Right kidney (tissue), 1 donor: ENCODE measurements at regions not wholly inside any gene's neighbourhood (a gene's known extent, or its start where the extent isn't known, plus 50 kb on each side); places are given as distances from the start of the nearest gene placed in this dataset.
"Not testable (repeated sequence)": the region's sequence is repeated elsewhere in the genome, so short reads cannot be mapped to it uniquely, and the experiment has no call there.

Source experiments
- DNase-seq: peaks from one replicate; pipeline ENCODE4 v3.0.0-alpha.2; 2016

DNA sequence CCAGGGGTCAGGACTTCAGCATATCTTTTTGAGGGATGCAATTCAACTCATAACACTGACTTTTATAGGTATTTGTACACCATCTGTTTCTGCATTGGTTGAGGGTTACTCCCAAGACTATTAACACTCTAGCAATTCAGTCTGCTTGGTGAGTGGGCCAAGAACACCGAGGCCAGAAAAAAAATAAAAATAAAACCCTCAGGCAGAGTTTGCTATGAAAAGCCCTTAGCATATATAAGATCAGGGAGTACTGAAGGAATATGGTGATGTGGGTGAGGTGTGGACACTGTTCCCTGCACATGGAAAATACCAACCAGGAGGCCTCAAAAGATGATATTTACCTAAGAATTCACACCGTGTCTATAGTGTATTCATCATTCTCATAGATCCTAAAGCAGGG is 383.2 kb upstream of the UBE2E3 start:
- DNase-seq = no peak

DNA sequence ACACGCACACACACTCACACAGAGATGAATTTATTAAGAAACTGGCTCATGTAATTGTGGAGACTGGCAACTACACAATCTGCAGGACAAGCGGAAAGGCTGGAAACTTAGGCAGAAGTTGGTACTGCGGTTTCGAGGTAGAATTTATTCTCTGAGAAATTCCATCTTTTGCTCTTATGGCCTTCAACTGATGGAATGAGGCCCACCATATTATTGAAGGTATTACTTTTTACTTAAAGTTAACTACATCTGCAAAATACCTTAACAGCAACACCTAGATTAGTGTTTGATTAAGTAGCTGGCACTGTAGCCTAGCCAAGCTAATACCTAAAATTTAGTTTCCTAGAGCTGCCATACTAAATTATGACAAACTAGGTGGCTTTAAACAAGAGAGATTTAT is 384.0 kb upstream of the UBE2E3 start:
- no peak for DNase-seq

DNA sequence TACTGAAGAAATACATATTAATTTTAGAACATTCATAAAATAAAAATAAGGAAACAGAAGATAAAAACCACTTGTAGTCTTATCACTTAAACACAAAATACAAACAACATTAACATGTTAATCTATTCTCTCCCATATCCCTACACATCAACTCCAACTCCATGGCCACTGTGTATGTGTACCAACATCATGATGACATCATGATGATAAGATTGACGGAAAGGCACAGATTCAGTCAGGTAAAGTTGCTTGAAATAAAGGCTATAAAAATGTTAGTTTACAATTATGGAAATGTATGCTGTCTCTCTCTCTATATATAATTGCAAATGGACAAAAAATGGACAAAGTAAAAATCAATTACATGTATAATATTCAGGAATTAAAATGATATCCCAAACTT is 388.5 kb upstream of the UBE2E3 start:
- no peak for DNase-seq

DNA sequence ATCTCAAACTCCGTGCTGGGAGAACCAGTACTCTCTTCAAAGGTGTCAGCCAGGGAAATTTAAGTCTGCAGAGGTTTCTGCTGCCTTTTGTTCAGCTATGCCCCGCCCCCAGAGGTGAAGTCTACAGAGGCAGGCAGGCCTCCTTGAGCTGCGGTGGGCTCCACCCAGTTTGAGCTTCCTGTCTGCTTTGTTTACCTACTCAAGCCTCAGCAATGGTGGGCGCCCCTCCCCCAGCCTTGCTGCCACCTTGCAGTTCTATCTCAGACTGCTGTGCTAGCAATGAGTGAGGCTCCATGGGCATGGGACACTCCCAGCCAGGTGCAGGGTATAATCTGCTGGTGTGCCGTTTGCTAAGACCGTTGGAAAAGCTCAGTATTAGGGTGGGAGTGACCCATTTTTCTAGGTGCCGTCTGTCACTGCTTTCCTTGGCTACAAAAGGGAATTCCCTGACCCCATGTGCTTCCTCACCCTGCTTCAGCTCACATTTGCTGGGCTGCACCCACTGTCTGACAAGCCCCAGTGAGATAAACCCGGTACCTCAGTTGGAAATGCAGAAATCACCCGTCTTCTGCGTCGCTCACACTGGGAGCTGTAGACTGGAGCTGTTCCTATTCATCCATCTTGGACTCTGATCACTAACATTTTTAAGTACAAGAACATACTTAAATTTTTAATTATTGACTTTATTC is 389.2 kb upstream of the UBE2E3 start:
- DNase-seq = not testable (repeated sequence)

DNA sequence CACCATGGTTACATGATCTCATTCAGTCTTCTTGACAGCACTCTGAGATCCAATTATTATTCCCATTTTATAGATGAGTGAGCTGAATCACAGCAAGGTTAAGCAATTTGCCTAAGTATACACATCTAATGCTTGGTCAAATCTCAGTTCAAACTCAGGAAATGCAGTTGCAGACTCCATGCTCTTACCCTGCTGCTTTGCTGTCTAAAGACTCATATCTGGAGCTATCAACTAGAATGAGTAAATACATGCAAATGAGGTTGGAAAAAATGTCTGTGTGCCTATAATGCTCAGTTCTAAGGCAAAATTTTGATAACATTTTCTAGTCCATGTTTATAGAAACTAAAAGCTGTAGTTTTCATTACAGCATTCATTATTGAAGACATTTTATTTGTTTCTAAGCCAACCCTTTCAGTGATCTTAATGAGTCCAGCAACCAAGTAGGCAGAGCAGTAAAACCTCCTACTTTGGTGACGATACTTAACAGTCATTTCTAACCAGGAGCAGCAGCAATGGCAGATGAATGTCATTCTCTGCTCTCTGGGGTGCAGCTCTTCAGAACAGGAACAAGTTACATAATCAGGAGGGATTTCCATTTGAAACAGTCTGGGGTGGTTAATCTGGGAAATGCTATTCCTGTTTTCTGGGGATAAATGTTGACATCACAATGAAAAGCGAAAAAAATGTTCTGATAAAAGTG is 396.8 kb upstream of the UBE2E3 start:
- no peak for DNase-seq

DNA sequence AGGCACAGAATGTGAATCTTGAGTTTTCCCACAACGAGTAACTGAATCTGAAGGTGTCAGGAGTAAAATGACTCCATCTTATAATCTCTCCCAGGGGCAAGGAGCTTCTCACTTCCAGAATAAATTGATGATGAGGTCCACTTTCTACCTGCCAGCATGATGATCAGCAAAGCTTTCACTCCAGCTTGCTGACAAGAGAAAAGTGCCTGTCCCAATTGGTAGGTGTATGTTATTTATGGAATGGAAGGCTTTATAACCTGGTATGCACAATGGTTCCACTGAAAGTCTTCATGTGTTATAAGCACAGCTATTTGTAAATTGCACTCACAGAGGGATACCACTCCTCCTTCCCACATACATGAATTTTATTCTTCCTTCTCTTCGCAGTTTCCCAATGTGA is 401.0 kb upstream of the UBE2E3 start:
- no peak for DNase-seq

DNA sequence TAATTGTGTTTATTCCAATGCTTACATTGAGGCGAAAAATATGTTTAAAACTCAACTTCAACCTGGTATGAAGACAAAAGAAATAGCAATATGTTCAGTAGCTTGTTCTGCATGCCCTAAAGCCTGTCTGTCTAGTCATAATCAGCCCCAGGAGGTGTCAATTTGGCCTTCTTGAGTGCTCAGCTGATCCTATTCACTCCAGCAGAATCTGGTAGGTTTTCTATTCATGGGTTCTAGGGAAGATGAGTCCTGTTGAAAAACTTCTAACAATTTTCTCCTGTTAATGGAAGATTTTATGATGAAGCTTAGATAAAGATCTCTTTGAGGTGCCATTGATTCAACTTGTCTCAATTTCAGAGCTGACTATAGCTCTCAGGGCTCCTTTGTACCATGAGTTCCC is 402.0 kb upstream of the UBE2E3 start:
- no peak for DNase-seq

DNA sequence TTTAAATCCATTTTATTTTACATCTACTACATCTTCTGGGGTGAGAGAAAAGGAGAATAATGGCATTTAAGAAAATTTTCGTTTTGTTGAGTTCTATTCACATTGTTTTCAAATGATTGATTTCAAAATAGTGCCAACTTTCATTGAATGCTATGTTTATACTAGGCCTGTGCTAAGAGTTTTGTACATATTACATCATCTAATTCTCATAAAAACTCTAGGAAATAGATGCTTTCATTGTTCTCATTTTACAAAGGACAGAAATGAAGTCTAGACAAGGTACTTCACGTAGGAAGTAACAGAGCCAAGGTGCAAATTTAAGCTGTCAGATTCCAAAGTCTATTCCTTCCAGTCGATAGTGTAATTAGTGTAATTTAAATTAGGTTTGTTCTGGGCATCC is 402.8 kb upstream of the UBE2E3 start:
- no peak for DNase-seq

DNA sequence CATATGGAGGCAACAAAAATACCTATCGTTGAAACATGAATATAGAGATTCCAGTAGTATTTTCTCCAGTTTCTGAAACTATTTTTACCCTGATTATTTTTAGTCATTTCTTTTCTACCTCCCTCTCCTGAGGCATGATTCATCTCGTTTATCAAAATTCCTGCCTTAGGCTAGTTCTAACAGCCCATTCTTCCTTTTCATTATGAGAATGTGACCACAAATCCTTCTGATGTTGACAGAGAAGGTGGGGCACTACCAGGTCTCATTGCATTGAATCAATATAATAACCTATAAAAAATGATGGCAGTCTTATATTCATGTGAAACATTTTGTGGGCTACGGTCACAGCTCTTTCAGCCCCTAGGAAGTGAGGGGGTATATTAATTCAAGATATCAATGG is 406.5 kb upstream of the UBE2E3 start:
- no peak for DNase-seq

DNA sequence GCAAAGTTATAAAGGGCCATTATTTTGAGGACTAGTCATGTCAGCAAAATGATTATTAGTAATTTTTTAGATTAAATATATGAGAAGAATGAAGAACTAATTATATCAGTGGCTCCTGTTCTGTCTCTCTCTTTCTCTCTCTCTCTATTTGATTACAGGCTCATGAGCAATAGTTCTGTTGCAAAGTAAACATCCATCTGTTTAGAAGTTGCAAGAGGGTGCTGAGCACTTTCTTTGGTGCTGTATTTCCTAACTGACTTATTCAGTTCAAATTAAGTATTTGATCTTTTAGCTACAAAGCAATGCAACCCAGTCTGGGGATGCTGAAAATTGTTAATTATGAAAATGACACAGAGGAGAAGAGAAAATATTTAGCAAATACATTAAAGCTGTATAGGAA is 408.1 kb upstream of the UBE2E3 start:
- DNase-seq = no peak

DNA sequence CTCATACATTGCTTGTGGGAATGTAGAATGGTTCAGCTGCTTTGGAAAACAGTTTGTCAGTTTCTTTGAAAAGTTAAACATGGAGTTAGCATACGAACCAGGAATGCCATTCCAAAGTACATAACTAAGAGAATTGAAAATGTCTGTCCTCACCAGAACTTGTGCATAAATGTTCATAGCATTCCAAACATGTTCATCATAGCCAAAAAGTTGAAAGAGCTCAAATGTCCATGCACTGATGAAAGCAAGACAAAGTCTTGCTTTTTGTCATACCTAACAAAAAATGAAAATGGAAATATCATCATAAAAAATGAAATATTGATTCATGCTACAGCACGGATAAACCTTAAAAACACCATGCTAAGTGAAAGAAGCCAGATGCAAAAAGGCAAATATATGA is 408.8 kb upstream of the UBE2E3 start:
- no peak for DNase-seq

DNA sequence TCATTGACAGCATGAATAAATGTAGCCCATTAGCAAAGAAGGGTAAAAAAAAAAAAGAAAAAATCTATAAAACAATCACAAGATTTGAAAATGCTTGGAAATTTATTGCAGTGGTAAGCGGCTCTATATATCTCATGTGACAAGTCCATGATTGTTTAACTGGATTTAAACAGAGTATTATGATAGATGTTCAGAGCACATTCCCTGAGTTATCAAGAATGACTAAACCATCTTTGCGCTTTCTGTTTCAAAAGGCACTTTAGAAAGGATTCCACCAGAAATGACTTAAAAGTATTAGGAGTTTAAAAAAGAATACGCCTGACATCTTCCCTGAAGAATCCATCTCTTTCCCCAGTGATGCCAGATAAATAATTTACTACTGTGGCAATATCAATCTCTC is 409.5 kb upstream of the UBE2E3 start:
- no peak for DNase-seq

DNA sequence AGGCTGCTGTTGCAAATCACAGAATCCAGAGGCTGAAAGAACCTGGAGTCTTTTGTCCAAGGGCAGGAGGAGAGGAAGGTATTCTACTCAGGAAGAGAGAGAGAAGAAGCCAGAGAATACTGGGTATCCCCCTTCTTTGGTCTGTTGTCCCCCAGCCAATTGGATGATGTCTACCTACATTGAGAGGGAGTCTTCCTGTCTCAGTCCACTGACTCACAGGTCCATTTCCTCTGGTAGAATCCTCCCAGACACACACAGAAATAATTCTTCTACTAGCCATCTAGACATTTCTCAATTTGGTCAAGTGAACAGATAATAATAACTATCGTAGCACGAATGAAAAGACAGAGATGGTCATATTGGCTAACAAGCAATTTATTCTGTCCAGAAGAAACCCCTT is 416.4 kb upstream of the UBE2E3 start:
- no peak for DNase-seq

DNA sequence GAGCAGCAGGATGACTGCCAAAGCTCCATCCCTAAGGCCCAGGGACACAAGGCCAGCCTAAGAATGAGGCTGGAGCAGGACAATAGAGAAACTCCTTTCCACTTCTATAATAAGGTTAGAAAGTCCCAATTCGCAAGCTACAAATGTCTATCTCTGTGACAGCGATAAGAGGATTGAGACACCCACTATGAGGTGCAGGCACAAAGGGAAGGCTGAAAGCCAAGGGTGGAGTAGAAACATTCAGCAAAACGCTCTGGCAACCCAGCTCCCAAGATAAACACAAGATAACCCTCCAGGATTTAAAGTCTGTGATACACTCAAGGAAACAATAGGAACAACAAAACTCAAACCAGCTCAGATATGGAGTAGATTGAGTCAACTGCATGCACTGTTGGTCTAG is 418.0 kb upstream of the UBE2E3 start:
- no peak for DNase-seq

DNA sequence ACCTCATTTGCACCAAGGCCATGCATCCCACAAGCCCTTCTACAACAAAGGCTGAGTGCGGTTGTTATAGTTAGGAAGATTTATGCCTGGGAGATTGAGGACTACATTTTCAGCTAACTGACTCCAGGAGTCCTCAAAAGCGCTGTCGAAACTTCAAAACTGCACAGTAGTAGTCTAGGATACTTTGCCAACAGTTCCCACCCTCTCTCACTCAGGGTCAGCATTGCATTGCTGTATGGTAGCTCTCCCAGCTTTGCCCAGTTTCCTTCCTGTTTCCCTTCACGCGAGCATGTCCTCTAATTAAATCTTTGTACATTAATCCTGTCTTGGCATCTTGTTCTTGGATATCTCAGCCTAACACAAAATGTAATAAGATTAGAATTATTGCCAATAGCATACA is 420.6 kb upstream of the UBE2E3 start:
- no peak for DNase-seq

DNA sequence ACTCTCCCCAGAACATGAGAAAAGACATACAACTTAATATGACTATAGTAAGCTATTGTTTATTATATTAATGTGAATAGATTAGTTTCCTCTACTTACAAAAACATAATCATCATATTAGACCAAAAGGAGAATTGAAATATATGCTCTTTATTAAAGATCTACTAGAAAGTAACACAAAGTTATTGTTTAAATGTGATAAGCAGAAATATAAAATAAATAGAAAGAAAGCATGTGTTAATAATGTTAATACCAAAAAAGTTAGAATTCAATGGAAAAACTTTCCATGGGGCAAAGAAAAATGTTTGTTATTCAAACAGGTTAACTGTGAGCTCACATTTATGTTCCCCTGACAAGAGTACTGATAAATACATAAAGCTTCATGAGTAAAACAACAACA is 421.4 kb upstream of the UBE2E3 start:
- no peak for DNase-seq

DNA sequence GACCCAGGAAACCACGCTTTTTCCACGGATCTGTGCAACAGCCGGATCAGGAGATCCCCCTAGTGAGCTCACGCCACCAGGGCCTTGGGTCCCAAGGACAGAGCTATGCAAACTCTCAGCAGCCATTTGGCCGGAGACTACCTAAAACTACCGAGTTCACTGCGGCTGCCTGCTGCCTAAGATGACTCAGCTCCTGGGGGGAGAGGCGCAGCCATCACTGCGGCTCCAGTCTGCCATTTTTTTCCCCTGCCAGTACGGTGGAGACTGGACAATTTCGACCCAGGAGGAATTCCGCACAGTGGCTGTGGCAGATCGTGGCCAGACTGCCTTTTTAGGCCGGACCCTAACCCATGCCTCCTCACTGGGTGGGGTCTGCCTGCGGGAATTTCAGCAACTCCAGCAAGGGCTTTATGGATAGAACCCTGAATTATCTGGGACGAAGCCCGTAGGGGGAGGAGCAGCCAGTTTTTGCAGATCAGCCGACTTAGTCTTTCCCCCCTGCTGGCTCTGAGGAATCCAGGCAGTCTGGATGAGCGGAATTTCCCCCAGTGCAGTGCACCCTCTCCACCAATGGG is 424.9 kb upstream of the UBE2E3 start:
- no peak for DNase-seq

DNA sequence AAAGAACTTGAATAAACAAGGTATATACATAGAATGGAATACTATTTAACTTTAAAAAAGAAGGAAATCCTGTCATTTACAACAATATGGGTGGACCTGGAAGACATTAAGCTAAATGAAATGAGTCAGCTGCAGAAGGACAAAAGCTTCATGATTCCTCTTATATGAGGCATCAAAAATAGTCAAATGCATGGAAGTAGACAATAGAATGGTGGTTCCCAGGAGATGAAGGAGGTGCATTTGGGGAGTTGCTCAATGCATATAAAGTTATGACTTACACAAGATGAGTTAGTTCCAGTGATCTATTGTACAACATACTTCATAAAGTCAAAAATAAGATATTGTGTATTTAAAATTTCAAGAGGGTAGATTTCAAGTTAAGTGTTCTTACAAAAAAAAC is 426.1 kb upstream of the UBE2E3 start:
- DNase-seq = no peak

DNA sequence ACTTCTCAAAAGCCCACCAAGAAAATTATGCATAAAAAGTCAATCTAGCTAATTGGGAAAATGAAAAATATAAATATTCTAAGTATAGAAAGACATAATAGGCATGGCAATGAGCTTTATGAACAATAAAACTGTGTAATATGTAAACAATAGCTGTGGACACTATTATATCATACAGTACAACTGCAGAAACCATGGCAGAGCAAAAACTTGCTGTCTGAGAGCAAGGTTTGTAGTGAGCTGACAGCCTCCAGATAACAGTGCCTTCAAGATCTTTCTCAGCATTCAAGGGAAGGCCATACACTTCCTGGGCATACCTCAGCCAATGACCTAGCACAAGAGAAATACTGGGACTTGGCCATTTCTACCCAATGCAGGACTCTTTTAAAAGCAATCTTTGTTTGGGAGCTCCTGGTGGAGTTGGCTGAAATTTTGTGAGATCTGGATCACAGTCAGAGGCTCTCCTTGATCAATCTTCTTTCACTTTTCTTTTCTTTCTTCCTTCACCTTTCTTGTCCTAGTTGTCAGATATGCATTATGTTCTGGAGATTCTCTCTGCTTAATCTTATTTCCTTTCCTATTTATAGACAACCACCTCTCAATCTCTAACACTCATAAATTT is 427.2 kb upstream of the UBE2E3 start:
- no peak for DNase-seq

DNA sequence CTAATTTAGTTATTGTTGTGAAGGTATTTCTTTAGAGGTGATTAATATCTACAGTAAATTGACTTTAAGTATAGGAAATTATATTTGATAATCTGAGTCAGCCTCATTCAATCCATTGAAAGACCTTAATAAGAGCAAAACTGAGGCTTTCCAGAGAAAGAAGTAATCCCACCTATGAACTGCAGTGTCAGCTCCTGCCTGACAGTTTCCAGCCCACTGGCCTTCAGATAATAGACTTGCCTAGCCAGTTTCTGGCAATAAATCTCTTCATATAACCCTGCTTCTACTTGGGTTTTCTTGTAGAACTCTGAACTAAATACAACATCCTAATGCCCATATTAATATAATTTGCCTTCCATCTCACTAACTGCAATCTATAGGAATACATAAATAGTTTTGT is 437.9 kb upstream of the UBE2E3 start:
- DNase-seq = no peak

DNA sequence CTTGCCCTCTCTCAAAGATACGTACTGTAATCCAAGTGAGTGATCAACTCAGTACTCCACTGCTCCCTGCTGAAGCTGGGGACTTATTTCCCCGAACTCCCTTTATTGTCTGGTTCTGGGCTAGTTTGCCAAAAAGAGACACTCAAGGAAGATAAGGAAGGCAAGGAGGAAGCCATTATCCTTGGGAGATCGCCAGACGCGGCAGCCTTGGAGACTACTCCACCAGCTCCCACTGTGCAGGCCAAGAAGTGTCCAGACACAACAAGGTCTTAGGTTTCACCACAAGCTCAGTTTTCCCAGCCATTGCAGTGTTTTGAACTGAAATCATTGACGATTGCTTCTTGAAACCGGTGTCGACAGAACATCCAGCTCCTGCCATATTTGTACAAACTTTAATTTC is 439.6 kb upstream of the UBE2E3 start:
- DNase-seq = no peak

DNA sequence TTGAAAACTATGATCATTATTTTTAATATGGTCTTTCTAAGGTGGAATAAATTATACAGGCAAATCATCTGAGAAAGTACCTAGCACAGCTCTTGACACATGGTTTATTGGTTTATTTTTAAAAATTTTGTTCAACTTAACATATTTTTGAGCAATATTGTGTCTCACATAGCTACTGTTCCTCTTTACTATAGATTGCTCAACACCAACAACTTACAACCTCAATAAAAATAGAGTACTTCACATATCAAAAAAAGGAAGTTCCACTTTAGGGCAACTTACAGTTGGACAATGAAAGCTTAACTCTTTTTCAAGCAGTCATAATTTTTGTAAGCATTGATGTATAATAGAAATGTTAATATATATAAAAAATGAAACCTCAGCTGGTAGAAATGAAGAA is 440.9 kb upstream of the UBE2E3 start:
- no peak for DNase-seq

DNA sequence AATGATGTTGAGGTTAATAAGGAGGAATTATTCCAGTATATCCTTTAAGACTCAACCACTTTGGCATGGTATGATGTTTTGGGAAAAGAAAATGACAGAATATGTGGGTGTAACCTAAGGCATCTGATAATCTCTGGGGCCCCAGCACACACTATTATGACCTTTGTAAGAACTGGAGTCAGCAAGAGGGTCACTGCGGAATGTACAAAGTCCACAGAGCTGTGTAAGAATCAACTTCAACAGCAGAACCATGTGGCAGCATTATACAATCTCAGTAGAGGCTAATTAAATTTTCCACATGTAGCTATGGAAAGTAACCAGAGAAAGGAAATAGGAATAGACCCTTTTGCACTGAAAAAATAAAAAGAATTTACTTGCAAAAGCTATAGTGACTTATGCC is 445.1 kb upstream of the UBE2E3 start:
- DNase-seq = no peak

DNA sequence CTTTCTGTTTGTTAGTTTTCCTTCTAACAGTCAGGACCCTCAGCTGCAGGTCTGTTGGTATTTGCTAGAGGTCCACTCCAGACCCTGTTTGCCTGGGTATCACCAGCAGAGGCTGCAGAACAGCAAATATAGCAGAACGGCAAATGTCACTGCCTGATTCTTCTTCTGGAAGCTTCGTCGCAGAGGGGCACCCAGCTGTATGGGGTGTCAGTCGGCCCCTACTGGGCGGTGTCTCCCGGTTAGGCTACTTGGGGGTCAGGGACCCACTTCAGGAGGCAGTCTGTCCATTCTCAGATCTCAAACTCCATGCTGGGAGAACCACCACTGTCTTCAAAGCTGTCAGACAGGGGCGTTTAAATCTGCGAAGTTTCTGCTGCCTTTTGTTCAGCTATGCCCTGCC is 448.6 kb upstream of the UBE2E3 start:
- DNase-seq = not testable (repeated sequence)
